PC-9 (cell line): ENCODE measurements at regions not wholly inside any gene's neighbourhood (a gene's known extent, or its start where the extent isn't known, plus 50 kb on each side); places are given as distances from the start of the nearest gene placed in this dataset.

Experiments
- CTCF ChIP-seq: fragments of 200-600 bp; sonication (generic); conservative IDR thresholded peaks from 2 replicates; pipeline ENCODE4 v1.6.1; 2017; ENCODE audit warnings: mixed run types, antibody characterized with exemption, mild to moderate bottlenecking, moderate library complexity
- EZH2 ChIP-seq: fragments of 200-600 bp; sonication (generic); IDR thresholded peaks from 2 replicates; pipeline ENCODE4 v1.8.0; 2017; ENCODE audit warnings: antibody characterized with exemption, low read depth

GRCh38 chr9:96023486-96023885, 148.0 kb downstream of the ERCC6L2 start:
- no peak for TF ChIP-seq CTCF
- no peak for TF ChIP-seq EZH2
